HG02610 (cell line): ENCODE measurements at regions not wholly inside any gene's neighbourhood (a gene's known extent, or its start where the extent isn't known, plus 50 kb on each side); places are given as distances from the start of the nearest gene placed in this dataset.

Source experiments
- ATAC-seq: cut with Tn5 transposase; IDR thresholded peaks from one replicate; pipeline ENCODE4 v1.9.1; 2021; ENCODE audit warnings: mild to moderate bottlenecking, moderate library complexity; ENCODE audit not compliant: unreplicated experiment

DNA sequence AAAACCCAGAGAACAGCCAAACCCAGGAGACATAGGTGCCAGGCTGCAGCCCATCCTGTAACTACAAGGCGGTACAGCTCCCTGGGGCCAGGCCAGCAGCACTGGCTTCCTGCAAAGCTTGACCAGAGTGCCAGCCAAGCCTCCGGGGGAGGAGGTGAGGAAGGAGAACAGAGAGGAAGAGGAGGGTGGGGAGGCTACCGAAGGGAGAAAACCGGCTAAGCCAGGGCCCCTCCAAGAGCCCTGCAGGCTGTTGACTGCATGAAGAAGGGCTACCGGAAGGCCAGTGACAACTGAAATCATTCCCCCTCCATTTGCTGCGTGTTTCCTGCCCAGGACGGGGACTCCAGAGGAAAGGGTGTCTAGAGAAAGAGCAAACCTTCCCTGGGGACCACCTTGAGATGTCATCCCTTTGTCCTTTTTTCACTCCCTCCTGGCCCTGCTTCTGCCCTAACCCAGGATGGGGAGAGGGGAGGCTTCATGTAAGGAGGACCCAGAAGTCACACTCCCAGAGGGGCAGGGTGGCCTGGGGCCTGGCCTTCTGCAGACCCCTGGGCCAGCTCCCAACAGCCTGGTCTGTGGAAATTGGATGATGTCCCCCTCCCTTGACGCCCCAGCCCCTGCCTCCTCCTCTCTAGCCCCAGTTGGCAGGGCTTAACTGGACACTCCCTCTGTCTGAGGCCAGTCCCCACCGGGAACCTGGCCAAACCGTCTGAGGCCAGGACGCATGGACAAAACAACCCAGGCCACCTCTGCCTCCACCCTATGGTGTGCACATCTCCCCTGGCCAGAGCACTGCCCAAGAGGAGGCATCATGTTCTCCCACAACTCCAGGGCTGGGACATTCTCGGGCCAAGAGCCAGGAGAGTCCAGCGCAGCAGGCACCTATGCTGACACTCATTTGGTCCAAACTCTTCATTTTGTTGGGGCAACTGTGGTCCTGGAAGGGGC is 207.8 kb downstream of the CYP26B1 start:
- no peak for ATAC-seq

DNA sequence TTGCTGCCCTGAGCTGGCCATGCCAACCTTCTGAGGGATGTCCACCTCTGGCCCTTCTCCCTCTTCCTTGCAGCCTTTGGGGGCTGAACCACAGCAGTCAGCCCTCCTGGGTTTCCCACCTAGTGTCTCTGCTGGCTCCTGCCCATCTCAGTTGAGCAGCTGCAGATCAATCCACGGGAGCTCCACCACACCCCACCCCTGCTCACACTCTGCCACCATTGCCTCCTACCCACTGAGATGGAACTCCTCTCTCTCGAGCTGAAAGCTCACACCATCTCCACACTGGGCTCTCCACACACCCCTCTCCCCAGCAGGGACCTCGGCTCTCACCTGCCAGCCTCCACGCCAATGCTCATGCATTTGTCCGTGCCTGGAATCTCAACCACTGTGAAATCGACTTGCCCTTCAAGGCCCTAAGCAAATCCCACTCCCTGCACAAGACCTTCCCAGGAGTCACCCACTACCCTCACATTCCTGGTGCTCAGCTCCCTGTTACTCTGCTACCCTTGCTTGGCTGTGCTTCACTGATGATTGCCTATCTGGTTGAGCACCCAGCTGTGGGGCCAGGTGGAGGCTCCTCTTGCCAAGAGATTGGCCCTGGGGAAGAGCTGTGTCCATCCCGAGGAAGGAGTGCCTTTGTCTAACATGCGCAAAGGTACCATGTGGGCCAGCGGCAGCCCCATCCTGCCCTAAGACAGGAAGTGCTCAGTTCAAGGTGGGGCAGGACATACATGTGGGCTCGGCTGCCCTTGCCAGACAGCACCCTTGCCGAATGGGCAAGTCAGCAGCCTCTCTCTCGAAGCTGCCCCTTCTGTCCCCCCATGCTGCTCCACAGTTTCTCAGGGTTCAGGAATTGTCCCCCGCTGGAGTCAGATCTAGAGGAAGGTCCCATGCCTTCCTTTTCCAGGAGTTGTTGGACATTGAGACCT is 208.7 kb downstream of the CYP26B1 start:
- no peak for ATAC-seq

- ATAC-seq, result no peak
These were observed 209.6 kb downstream of the CYP26B1 start for GRCh38 chr2:71938108-71938507.

- no peak for ATAC-seq
These were observed 210.3 kb downstream of the CYP26B1 start for GRCh38 chr2:71937396-71937795.

- no peak for ATAC-seq
These were observed 211.3 kb downstream of the CYP26B1 start for GRCh38 chr2:71936076-71937030.

DNA sequence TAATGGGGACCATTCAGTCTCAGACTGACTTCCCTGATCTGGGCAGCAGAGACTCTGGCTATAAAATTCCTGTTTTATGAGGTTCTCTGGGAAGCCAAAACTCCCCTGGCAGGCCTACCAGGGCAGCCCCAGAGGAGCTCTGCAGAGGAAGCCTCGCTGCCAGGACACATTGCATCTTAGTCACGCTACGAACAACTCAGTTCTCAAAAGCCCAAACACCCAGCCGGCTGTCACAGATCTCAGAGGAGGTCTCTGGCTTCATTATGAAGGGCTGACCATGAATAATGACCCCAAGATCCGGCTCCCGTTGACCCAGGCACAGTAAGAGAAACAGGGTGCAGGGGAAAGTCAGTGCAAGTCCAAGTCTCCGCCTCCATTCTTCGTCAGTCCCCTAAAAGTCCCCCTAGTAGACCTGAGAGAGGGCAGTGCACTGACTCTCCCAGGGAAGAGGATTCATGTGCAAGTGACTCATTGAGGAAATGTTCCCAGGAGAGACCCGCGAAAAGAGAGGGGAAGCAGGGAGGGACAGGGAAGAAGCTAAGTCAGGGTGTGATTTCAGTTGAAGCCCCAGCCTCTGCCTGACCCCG is 212.3 kb downstream of the CYP26B1 start:
- ATAC-seq, result no peak

GRCh38 chr2:71934595-71935261 is 212.9 kb downstream of the CYP26B1 start:
- no peak for ATAC-seq

DNA sequence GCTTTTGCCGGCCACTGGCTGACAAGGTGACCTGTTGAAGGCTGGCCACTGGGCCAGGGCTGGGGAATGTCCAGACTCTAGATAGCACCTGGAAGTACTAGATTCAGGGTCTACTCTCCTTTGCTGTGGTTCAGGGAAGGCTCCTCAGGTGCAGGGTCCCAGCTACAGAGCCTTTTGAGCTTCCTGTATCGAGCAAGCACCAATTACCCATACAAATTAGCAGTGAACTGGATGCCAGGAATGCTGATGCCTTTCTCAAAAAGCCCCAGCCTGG is 213.4 kb downstream of the CYP26B1 start:
- no peak for ATAC-seq

GRCh38 chr2:71933467-71934319 is 214.0 kb downstream of the CYP26B1 start:
- no peak for ATAC-seq

DNA sequence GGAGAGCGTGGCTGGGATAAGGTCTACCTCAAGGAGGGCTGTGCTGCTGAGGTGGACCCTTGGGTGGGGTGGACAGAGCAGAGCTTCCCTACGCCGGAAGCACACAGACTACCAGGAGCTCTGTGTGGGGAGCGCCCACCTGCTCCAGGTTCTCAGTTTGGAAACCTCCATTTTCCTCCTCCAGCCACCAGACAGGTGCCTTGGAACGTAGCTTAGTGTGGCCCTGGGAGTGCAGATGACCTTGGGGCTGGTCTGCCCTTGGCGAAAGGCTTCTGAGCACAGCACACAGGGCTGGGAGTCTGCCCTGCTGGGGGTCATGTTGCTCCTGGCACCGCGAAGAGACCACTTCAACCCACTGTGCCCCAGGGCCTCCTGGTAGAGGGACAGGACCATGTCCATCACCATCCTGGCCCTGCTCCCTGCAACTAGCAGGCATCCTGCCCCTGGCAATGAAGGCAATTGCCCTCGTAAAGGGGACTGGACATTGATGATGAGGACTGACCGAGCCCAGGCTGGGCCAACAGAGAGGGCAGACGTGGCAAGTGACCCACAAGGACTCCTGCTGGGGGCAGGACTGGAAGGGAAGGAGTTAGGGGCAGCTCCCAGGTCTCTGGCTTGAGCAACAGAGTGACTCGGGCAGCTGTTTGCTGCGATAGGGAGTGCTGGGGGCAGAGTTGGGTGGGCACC is 214.7 kb downstream of the CYP26B1 start:
- ATAC-seq, result no peak

GRCh38 chr2:71932037-71932779 is 215.5 kb downstream of the CYP26B1 start:
- no peak for ATAC-seq

GRCh38 chr2:71930049-71930681 is 217.5 kb downstream of the CYP26B1 start:
- ATAC-seq, result no peak

DNA sequence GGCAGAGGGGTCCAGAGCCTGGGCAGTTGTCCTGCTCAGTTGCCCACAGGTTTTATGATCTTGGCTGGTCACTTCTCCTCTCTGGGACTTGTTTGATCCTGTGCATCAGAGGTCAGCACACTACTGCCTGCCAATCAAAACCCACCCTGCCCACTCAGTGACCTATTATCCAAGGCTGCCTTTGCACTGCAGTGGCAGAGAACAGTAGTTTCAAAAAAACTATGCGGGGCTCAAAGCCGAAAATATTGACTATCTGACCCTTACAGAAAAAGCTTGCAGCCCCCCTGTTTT is 218.2 kb downstream of the CYP26B1 start:
- no peak for ATAC-seq

DNA sequence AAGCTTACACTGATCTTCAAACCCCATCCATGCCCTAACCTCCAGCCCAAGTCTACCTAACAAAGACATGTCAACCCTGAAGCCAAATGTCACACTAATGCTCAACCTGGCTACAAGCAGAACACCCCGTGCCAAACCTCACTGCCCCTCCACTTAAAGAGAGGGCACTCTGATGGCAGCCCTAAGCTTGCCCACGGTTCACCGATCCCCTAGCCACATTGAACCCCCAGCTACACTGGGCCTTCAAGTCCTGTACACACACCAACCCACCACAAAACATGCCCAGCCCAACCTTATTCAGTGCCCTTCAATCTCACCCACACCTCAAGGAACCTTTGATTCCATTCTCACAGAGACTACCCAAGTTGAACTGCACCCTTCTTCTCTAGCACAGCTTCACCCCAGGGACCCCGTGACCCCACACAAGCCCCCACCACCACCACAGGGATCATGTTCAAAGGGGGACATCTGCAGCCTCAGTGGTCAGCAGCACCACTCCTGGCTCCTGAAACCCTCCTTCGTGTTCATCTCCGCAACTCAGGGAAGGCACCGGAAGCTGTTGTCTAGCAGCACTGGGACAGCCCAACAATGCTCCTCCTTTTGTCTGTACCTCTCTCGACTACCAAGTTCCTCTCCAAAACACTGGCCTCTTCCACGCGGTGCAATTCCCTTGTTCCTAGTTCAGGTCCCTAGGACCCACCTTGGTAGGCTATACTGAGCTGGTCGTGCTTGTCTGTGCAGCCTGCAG is 218.8 kb downstream of the CYP26B1 start:
- ATAC-seq, result no peak

- ATAC-seq, result no peak
These were observed 219.6 kb downstream of the CYP26B1 start for GRCh38 chr2:71927757-71928715.
